Skeletal muscle cell (primary cell): ENCODE measurements at regions not wholly inside any gene's neighbourhood (a gene's known extent, or its start where the extent isn't known, plus 50 kb on each side); places are given as distances from the start of the nearest gene placed in this dataset.

ENCODE experiments used
- DNase-seq: peaks from one replicate; pipeline ENCODE4 v3.0.0-alpha.2; 2010; ENCODE audit warnings: low read depth
- H3K4me3 ChIP-seq: 2 replicates; pipeline ENCODE4 v1.5.1; 2011; ENCODE audit warnings: low read depth, mild to moderate bottlenecking, control low read depth, low read length, moderate library complexity

DNA sequence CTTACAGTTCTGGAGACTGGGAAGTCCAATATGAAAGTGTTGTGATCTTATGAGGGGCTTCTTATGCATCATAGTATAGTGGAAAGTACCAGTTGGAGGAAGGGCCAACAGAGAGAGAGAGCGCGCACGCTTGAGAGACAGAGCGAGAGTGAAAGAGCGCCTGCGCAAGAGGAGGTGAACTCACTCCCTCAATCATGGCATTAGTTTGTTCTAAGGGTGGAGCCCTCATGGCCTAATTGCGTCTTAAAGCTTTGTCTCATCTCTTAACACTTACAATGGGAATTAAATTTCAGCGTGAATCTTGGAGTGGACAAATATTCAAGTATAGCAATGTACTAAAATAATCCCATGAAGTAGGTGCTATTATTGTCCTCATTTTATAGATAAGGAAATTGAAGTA lies 303.2 kb downstream of the OSTF1 start:
- DNase-seq, result no peak
- no peak overlapping the region for H3K4me3 ChIP-seq

GRCh38 chr9:75395336-75395735 lies 307.0 kb downstream of the OSTF1 start:
- DNase-seq, result no peak
- no peak overlapping the region for H3K4me3 ChIP-seq

DNA sequence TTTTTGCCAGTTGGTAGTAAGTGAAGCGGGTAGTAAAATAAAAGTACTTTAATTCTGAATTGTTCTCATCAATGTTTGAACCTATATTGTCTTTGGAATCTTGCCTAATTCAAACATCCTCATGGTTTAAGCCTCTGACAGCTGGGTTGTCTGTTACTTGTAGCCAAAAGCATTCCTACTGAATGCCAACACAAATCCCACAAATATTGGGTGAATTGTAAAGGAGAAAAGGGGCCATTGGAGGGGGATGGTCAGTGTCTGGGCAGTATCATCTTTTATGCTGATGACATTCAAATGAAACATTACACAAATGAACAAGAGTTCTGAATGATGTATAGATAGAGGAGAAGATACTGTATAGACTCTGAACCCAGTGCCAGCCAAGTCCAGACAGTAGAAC lies 309.5 kb downstream of the OSTF1 start:
- H3K4me3 ChIP-seq, result no peak overlapping the region
- no peak for DNase-seq

DNA sequence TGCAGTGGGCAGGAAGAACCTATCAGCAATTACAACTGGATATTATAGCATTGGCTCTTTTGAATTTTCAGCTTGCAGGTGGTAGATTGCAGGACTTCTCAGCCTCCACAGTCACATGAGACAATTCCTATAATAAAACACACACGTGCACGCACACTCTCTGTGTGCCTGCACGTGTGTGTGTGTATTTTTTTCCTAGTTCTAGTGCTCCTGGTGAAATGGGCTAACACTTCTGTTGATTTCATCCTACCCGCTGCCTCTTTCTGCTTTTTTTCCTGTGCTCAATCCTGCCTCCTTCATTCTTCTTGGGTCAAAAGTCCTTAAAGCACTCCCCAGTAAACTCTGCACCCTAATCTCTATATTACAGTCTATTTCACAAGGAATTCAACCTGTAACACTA lies 320.1 kb downstream of the OSTF1 start:
- no peak overlapping the region for H3K4me3 ChIP-seq
- no peak for DNase-seq

- no peak for DNase-seq
These were observed 322.1 kb downstream of the OSTF1 start for GRCh38 chr9:75410405-75410804.

DNA sequence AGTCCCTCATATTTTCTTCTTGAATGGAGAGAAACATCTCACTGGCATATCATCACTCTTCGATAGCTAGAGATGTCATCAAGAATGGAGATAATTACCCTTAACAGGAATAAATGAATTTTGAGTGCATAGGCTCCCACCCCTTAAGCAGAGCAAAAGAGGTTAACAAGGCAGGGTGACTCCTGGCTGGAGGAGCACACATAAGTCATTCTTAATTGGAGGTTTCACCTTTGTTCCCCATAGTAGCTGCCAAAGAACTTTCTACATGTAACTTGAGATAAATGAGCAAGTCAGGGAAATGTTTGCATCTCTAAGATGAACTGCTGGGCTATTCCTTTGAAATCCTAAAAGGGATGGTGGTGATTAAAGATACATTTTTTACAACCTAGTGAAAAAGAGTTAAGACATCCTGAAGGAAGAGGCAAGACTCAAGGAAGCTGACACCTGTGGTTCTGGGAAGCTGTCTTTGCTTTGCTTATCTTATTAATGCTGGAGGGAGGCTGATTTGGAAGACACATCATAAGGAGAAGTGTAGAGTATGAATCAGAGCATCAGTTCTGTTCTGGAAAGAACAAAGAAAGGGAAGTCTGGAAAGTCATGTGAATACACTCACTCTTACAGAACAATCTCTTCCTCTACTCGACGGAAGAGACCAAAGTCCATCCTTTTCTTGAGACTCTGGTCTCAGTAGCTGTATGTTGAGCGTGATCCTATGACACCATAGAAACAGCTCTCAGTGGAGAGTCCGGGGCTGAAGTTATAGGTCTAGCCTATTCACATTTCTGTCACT lies 326.3 kb downstream of the OSTF1 start:
- no peak overlapping the region for H3K4me3 ChIP-seq
- DNase-seq, result no peak

More at GRCh38 chr9:75410405-75410804, 322.1 kb downstream of the OSTF1 start:
- no peak overlapping the region for H3K4me3 ChIP-seq

DNA sequence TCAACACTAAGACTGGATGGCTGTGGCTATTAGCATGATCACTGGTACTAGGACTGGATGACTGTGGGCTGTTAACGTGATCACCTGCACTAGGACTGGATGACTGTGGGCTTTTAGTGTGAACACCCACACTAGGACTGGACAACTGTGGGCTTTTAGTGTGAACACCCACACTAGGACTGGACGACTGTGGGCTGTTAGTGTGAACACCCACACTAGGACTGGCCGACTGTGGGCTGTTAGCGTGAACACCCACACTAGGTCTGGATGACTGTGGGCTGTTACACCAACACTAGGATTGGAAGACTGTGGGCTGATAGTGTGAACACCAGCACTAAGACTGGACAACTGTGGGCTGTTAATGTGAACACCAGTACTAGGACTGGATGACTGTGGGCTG lies 329.2 kb downstream of the OSTF1 start:
- no peak overlapping the region for H3K4me3 ChIP-seq
- no peak for DNase-seq

DNA sequence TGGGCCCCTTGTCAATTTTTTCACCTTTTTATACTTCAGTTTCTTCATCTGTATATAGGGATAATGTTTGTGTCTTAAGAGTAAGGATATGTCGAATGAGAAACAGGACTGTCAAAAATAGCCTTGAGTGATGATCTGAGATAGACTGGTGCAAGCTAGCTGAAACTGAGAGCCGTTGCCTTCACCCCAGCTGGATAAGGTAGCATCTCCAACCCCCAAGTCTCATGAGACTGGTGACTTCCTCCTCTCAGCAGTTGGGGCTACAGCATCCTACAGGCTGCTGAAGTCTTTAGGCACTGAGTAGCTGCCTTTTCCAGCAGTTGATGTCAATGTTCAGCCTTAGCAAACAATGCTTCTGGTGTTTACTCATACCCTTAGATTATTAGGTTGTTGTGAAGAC lies 330.2 kb downstream of the OSTF1 start:
- H3K4me3 ChIP-seq, result no peak overlapping the region
- DNase-seq, result no peak

- no peak overlapping the region for H3K4me3 ChIP-seq
- DNase-seq, result no peak
These were observed 334.7 kb downstream of the OSTF1 start for GRCh38 chr9:75422944-75423522.

GRCh38 chr9:75429531-75430475 lies 341.5 kb downstream of the OSTF1 start:
- no peak for DNase-seq
- no peak overlapping the region for H3K4me3 ChIP-seq

- no peak overlapping the region for H3K4me3 ChIP-seq
- DNase-seq, result no peak
These were observed 343.1 kb downstream of the OSTF1 start for GRCh38 chr9:75431375-75431774.

DNA sequence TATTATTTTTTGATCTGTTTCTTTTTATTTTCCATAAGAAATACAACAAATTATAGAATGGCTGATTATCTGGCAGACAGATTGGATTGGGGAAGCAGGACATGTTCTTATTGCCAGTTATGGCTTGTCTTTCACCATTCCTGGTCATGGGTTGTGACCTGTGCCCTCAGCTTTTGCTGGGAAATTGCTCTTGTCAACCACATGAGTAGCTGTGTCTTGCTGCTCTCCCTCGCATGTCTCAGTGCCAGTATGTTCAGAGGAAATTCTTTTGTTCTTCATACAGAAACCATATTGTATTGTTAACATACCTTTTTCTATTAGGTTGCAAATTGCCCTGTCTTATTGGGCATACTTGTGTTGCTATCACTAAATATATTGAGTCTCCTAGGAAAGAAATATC lies 344.1 kb downstream of the OSTF1 start:
- H3K4me3 ChIP-seq, result no peak overlapping the region
- DNase-seq, result no peak

DNA sequence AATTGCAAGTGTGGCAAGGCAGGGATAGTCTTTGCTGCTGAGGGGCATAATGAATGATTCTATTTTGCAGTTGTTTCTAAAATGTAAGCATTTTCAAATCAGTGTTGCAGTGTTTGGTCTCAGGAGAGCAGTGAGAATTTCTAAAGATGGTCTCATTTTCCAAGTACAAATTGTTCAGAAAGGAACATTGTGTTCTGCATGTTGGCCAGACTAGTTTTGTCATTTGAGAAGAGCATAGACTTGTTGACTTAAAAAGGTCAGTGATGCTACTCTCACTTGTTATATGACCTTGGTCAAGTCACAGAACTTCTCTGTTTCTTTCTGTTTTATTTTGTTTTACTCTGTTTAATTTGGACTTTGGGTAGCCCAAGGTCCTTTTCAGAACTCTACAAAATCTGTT lies 344.6 kb downstream of the OSTF1 start:
- no peak for DNase-seq
- no peak overlapping the region for H3K4me3 ChIP-seq

- no peak for DNase-seq
- no peak overlapping the region for H3K4me3 ChIP-seq
These were observed 350.4 kb downstream of the OSTF1 start for GRCh38 chr9:75438716-75439115.

GRCh38 chr9:75440914-75441313 lies 352.6 kb downstream of the OSTF1 start:
- no peak for DNase-seq
- no peak overlapping the region for H3K4me3 ChIP-seq

- no peak for DNase-seq
- no peak overlapping the region for H3K4me3 ChIP-seq
These were observed 356.8 kb downstream of the OSTF1 start for GRCh38 chr9:75445144-75445543.

DNA sequence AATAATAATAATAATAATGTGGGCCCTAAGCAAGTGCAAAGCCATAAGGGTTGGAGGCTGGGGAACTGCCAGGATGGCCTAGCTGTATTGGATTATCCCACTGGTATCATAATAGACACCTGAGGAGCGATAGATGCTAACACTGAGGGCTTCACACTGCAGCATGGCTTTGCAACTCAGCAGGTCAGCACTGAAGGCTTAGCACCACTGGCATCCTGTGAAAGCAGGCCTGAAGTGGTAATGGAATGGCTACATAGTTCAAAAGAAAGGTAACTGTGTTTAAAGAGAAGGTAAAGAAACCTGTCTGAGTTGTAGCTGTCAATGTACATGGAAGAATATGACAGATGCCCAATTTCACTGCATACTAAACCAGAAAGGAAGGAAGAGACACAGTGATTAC lies 359.0 kb downstream of the OSTF1 start:
- DNase-seq, result no peak
- no peak overlapping the region for H3K4me3 ChIP-seq

DNA sequence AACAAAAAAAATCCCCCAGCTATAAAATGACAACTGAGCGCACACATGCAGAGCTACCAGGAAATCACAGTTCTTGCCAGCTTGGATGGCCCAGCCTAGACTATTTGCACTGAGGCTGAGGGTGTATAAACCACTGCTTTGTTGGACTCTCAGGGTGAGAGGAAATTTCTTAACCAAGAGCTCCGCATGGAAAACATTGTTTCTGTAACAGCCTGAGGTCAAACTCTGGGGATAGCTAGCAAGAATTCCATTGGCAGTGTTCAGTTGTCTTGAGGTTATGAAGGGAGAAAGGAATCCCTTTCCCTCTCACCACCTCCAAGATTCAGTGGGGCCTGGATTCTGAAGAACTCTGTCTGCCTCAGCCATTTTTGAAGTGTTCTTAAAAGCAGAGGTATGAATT lies 360.0 kb downstream of the OSTF1 start:
- no peak for DNase-seq
- no peak overlapping the region for H3K4me3 ChIP-seq

DNA sequence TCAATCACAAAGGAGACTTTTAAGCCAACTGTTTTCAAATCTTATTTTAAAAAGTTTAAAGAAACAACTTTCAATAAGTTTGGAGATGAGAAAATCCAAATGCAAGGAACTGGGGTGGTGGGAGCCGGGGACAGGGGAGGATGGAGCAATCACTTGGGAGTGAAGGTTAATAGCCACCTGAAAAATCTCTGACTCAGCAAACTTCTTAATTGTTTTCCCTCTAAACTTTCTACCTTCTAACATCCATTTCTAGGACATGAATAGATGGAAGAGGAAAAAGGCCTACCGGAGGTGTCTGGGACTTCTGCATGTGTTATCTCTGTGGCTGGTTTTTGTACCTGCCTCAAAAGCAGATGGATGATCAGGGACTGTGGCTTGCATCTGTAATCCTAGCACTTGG lies 360.6 kb downstream of the OSTF1 start:
- no peak for DNase-seq
- no peak overlapping the region for H3K4me3 ChIP-seq

DNA sequence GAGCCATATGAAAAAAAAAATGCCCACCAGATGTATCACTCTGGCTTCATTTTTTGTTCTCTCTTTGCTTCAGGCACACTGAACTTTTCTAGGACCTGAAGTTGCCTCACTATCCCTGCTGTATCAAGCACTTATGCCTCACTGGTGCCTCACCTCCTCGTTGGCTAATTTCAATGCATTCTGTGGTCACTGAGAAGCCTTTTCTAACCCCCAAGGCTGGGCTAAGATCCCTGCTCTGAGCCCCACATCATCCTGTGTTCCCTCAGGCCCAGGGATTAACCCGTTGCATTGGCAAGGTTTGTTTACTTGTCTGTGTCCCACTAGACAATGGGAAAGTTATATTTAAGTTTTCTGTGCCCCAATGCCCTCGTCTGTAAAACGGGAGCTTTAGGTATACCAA lies 362.7 kb downstream of the OSTF1 start:
- DNase-seq, result no peak
- H3K4me3 ChIP-seq, result no peak overlapping the region
